Esophagus muscularis mucosa (tissue), 4 donors: ENCODE measurements at regions not wholly inside any gene's neighbourhood (a gene's known extent, or its start where the extent isn't known, plus 50 kb on each side); places are given as distances from the start of the nearest gene placed in this dataset.

Experiments used
- EP300 ChIP-seq: sonication (generic); formaldehyde crosslinking; IDR thresholded peaks from one replicate; pipeline ENCODE4 v1.6.1; 2017; ENCODE audit warnings: antibody characterized with exemption
- POLR2A ChIP-seq: fragments of 450-650 bp; IDR thresholded peaks from one replicate; pipeline ENCODE4 v1.6.1; 2017; ENCODE audit warnings: antibody characterized with exemption, moderate library complexity, mild to moderate bottlenecking, low read depth
- POLR2AphosphoS5 ChIP-seq, 2 donors: sonication (generic); formaldehyde crosslinking; IDR thresholded peaks; one replicate each; pipeline ENCODE4 v1.6.1; 2017; ENCODE audit warnings: antibody characterized with exemption in 2 of 2
- TF ChIP-seq, protein P1 (sequence below), 3 experiments: fragments of 200-600 bp in 2 of 3; fragments of 450-650 bp in 1 of 3; sonication (generic) in 2 of 3; IDR thresholded peaks; one replicate each; pipeline ENCODE4 v1.5.1; 2017 to 2019; ENCODE audit warnings: antibody characterized with exemption in 3 of 3, mild to moderate bottlenecking in 2 of 3, moderate library complexity in 1 of 3

DNA sequence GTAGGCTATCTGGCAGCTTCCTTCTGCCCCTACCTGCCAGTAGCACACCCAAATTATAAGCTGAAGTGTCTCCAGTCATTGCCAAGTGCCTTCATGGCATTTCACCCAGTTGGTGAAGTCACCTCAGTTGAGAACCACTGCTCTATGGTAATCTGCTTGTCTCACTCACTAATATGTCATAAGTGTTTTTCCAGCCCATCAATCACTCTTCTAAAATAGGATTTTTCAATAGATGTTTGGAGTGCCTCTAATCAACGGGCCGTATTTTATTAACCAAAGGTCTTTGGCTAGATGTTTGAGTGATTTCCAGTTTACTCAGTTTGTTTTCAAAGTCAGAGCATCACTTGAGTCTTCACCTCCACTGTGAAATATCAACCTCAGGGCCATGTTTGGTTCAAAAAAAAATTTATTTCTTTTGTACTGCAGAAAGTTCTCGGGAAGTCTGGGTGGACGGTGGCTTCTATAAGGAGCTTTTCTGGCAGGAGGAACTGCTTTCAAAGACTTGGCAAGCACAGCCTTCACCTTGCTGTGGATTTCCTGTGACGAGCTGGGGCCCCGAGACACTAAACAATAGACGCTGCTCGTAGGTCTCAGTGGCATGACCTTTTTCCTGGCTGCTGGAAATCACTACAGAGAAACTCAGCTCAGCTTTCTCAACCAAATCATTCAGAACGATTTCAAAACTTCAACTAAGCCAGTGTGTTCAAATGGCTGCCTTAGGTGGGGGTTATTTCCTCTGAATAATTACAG is 95.2 kb upstream of the FOXF1 start:
- TF ChIP-seq, protein P1, sequence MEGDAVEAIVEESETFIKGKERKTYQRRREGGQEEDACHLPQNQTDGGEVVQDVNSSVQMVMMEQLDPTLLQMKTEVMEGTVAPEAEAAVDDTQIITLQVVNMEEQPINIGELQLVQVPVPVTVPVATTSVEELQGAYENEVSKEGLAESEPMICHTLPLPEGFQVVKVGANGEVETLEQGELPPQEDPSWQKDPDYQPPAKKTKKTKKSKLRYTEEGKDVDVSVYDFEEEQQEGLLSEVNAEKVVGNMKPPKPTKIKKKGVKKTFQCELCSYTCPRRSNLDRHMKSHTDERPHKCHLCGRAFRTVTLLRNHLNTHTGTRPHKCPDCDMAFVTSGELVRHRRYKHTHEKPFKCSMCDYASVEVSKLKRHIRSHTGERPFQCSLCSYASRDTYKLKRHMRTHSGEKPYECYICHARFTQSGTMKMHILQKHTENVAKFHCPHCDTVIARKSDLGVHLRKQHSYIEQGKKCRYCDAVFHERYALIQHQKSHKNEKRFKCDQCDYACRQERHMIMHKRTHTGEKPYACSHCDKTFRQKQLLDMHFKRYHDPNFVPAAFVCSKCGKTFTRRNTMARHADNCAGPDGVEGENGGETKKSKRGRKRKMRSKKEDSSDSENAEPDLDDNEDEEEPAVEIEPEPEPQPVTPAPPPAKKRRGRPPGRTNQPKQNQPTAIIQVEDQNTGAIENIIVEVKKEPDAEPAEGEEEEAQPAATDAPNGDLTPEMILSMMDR (IDR thresholded peaks at IDR 0.05) = no peak
- TF ChIP-seq POLR2AphosphoS5 (IDR thresholded peaks at IDR 0.05) (peak; percentile 32 to 49), POLR2A (no peak), EP300 (no peak)
